Transverse colon (tissue), 4 donors: ENCODE measurements at regions not wholly inside any gene's neighbourhood (a gene's known extent, or its start where the extent isn't known, plus 50 kb on each side); places are given as distances from the start of the nearest gene placed in this dataset.
"Not testable (repeated sequence)": the region's sequence is repeated elsewhere in the genome, so short reads cannot be mapped to it uniquely, and the experiment has no call there.

ENCODE experiments used
- DNase-seq: peaks from one replicate; pipeline ENCODE4 v3.0.0-alpha.2; 2019
- H3K27ac ChIP-seq, 4 donors: fragments of 200-600 bp; sonication (generic); 2 replicates each; pipeline ENCODE4 v1.5.1; 2016 to 2018; ENCODE audit warnings: inconsistent platforms in 4 of 4
- H3K27me3 ChIP-seq: fragments of 200-600 bp; sonication (generic); 2 replicates; pipeline ENCODE4 v1.5.1; 2017; ENCODE audit warnings: inconsistent platforms
- H3K36me3 ChIP-seq, 4 donors: fragments of 200-600 bp; sonication (generic); 2 replicates each; pipeline ENCODE4 v1.5.1; 2017 to 2019; ENCODE audit warnings: inconsistent platforms in 4 of 4
- H3K4me1 ChIP-seq, 4 donors: fragments of 200-600 bp; sonication (generic); 2 replicates each; pipeline ENCODE4 v1.5.1; 2017 to 2020; ENCODE audit warnings: inconsistent platforms in 4 of 4
- H3K4me3 ChIP-seq, 4 donors: fragments of 200-600 bp; sonication (generic); 1 replicate in 1 of 4; 2 replicates in 3 of 4; pipeline versions ENCODE4 v1.5.1 to v1.6.1; 2017 to 2019; ENCODE audit warnings: inconsistent platforms in 4 of 4
- H3K9me3 ChIP-seq, 2 donors: fragments of 200-600 bp; sonication (generic); 2 replicates each; pipeline ENCODE4 v1.5.1; 2017 to 2019; ENCODE audit warnings: inconsistent platforms in 2 of 2
- WGBS, 2 donors: methylation state at CpG; one replicate each; pipeline ENCODE4 v1.1.5; 2018; ENCODE audit warnings: low coverage in 1 of 2; 5-methylcytosine and 5-hydroxymethylcytosine counted together
- in situ Hi-C, 4 donors: fragments of 200-750 bp; cut with MboI; loops; one replicate each; pipeline versions ENCODE4 v1.15.0 to v1.15.1; 2017; ENCODE audit warnings: low sequenced_read_pairs in 3 of 4, low pct_ligation_motif_present in 1 of 4, low pct_unique_long_range_greater_than_20kb in 1 of 4
- intact Hi-C: fragments of 100-400 bp; cut with DNase I; formaldehyde crosslinking; loops from one replicate; pipeline ENCODE4 v1.15.1; 2023; ENCODE audit warnings: low total_unique reads

GRCh38 chrY:6419171-6419570 is 173.1 kb downstream of the TSPY2 start:
- H3K36me3 ChIP-seq, H3K27me3 ChIP-seq, H3K4me1 ChIP-seq, H3K4me3 ChIP-seq, DNase-seq, intact Hi-C loops, in situ Hi-C loops, H3K27ac ChIP-seq, H3K9me3 ChIP-seq: not testable (repeated sequence)
- WGBS, 2 donors = no CpG with 5 or more reads among the region's 3 CpGs

DNA sequence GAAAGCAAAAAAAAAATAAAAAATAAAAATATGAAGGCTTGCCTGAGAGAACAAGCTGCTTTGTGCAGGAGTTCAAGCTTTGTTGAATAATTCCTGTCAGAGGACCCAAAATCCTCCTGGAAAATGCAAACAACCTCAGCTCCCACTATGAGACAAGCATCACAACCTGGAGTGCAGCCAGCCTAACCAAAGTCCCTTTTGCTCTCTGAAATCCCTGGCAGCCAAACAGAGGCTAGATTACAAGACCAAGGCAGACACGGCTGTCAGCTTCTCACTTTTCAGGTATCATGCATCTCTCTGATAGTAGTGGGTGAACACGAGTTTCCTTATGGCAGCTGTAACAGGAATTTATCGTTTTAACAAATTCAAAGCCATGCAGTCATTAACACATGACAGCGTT is 180.7 kb downstream of the TSPY2 start:
- DNase-seq, H3K9me3 ChIP-seq, H3K27me3 ChIP-seq, H3K27ac ChIP-seq, H3K4me3 ChIP-seq, H3K4me1 ChIP-seq, H3K36me3 ChIP-seq, intact Hi-C loops, in situ Hi-C loops: not testable (repeated sequence)
- WGBS, 2 donors = no CpG with 5 or more reads among the region's 4 CpGs

- no CpG with 5 or more reads among the region's 2 CpGs for WGBS, 2 donors
- H3K27ac ChIP-seq, in situ Hi-C loops, DNase-seq, H3K36me3 ChIP-seq, intact Hi-C loops, H3K4me3 ChIP-seq, H3K9me3 ChIP-seq, H3K27me3 ChIP-seq, H3K4me1 ChIP-seq: not testable (repeated sequence)
These were observed 199.5 kb downstream of the TSPY2 start for GRCh38 chrY:6445529-6445928.

- H3K36me3 ChIP-seq, intact Hi-C loops, H3K4me1 ChIP-seq, DNase-seq, H3K4me3 ChIP-seq, H3K27ac ChIP-seq, H3K9me3 ChIP-seq, H3K27me3 ChIP-seq, in situ Hi-C loops: not testable (repeated sequence)
- no CpG with 5 or more reads among the region's 3 CpGs for WGBS, 2 donors
These were observed 201.4 kb downstream of the TSPY2 start for GRCh38 chrY:6447408-6447807.

GRCh38 chrY:6468358-6468757 is 222.3 kb downstream of the TSPY2 start:
- H3K36me3 ChIP-seq, H3K4me1 ChIP-seq, in situ Hi-C loops, DNase-seq, H3K27me3 ChIP-seq, H3K4me3 ChIP-seq, H3K27ac ChIP-seq, intact Hi-C loops, H3K9me3 ChIP-seq: not testable (repeated sequence)
- no CpG with 5 or more reads among the region's 2 CpGs for WGBS, 2 donors

GRCh38 chrY:6471848-6472247 is 225.8 kb downstream of the TSPY2 start:
- in situ Hi-C loops, intact Hi-C loops: not testable (repeated sequence)

DNA sequence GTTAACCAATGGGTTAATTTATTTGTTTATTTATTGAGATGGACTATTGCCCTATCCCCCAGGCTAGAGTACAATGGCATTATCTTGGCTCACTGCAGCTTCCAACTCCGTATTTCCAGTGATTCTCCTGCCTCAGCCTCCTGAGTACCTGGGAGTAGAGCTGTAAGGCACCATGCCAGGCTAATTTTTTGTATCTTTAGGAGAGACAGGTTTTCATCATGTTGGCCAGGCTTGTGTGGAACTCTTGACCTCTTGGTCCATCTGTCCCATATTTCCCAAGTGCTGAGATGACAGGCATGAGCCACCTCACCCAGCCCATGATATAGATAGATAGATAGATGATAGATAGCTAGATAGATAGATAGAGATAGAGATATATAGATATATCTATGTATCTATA is 249.4 kb downstream of the TSPY2 start:
- H3K9me3 ChIP-seq, intact Hi-C loops, H3K4me3 ChIP-seq, H3K36me3 ChIP-seq, in situ Hi-C loops, H3K27me3 ChIP-seq, H3K27ac ChIP-seq, DNase-seq, H3K4me1 ChIP-seq: not testable (repeated sequence)
- WGBS, 2 donors = no CpG with 5 or more reads among the region's 1 CpG

More at GRCh38 chrY:6471848-6472247, 225.8 kb downstream of the TSPY2 start:
- not testable (repeated sequence) for H3K9me3 ChIP-seq, DNase-seq, H3K27ac ChIP-seq, H3K36me3 ChIP-seq, H3K4me1 ChIP-seq, H3K27me3 ChIP-seq, H3K4me3 ChIP-seq
- no CpG with 5 or more reads among the region's 2 CpGs for WGBS, 2 donors

DNA sequence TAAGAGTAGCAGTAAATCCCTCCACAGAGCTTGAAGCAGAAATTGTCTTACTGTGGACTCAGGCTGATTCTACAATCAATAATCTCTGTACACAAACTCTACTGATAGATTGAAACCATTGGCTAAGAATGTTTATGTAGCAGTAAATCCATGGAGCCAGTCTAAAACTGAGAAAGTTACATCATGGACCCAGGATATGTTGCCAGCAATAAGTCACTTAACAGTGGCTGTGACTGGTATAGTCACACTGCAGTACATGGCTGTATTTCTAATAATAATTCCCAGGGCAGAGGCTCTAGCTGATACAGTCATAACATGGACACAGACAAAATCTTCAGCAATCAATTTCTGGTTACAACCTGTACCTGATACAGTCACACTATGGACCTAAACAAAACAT is 262.8 kb downstream of the TSPY2 start:
- in situ Hi-C loops, H3K27ac ChIP-seq, intact Hi-C loops, H3K4me3 ChIP-seq, H3K27me3 ChIP-seq, DNase-seq, H3K9me3 ChIP-seq, H3K36me3 ChIP-seq, H3K4me1 ChIP-seq: not testable (repeated sequence)

DNA sequence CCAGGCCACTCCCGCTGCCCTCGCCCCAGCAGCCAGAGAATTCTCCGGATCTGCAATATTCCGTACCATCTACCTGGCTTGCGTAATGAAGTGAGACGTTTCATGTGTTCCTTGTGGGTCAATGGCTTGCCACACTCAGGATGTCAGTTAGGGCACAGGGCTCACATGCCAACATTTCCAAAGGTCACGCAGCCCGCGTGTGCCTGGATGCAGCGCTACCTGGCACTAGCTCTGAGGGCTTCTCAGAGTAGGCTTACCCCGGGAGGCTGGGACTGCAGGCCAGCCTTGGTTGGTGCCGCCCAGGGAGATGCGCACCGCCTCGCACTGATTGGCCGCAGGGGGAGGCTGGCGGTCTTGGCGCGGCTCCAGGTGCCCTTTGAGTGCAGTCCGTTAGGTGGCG is 274.0 kb downstream of the TSPY2 start:
- H3K27ac ChIP-seq, H3K4me1 ChIP-seq, intact Hi-C loops, H3K9me3 ChIP-seq, H3K4me3 ChIP-seq, in situ Hi-C loops, H3K36me3 ChIP-seq, H3K27me3 ChIP-seq, DNase-seq: not testable (repeated sequence)
- WGBS, 2 donors = no CpG with 5 or more reads among the region's 21 CpGs

DNA sequence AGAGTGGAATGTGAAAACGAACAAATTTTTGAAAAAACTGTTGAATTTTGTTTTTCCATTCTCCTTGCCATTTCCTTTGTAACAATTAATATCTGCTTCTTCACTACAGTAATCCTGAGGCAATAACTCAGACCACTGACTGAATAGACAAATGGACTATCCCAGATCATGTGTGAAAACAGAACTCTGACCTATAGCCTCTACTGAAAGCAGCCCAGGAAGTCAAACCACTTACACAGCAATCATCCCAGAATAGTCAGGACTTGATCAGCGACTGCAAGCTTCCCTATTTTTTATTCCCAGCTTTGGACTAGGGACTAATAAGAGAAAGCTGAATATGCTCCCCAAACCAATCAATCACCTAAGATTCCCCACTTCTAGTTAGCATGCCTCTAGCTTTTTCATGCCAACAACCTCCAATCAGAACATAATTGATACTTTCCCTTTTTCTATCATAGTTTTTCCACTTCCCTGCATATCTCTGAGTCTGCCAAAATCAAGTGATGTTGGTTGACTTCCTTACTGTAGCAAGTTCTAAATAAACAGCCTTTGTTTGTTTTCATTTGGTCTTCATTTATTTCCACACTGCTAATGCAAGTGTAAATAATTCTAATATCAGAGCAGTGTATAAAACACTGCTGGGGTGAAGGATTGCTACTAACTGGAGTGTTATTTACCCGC is 298.2 kb downstream of the TSPY2 start:
- H3K36me3 ChIP-seq, H3K4me3 ChIP-seq, H3K27ac ChIP-seq, in situ Hi-C loops, intact Hi-C loops, H3K4me1 ChIP-seq, DNase-seq, H3K9me3 ChIP-seq, H3K27me3 ChIP-seq: not testable (repeated sequence)
- no CpG with 5 or more reads among the region's 3 CpGs for WGBS, 2 donors

DNA sequence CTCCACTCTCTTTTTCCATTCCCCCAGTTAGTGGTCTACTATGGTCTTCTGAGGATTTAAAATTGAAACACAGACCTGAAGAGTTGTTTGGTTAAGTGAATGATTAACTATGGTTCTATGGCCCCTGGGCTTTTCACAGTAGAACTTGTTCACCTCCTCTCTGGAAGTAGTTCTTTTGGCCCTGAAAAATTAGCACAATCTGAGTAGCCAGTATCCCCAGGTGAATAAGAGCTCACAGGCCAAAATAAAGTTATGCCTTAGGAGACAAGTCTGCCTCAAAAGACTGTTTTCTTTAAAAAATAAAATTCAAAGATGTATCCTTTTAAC is 298.7 kb downstream of the TSPY2 start:
- H3K4me3 ChIP-seq, H3K9me3 ChIP-seq, H3K27ac ChIP-seq, DNase-seq, H3K27me3 ChIP-seq, H3K36me3 ChIP-seq, intact Hi-C loops, H3K4me1 ChIP-seq, in situ Hi-C loops: not testable (repeated sequence)

GRCh38 chrY:6552930-6553329 is 306.9 kb downstream of the TSPY2 start:
- in situ Hi-C loops, H3K27ac ChIP-seq, H3K9me3 ChIP-seq, intact Hi-C loops, H3K36me3 ChIP-seq, H3K4me3 ChIP-seq, DNase-seq, H3K27me3 ChIP-seq, H3K4me1 ChIP-seq: not testable (repeated sequence)
